Germinal center (tissue), 1 donor: ENCODE measurements at regions not wholly inside any gene's neighbourhood (a gene's known extent, or its start where the extent isn't known, plus 50 kb on each side); places are given as distances from the start of the nearest gene placed in this dataset.
"Not testable (repeated sequence)": the region's sequence is repeated elsewhere in the genome, so short reads cannot be mapped to it uniquely, and the experiment has no call there.

ENCODE experiments used
- DNase-seq: peaks from one replicate; pipeline ENCODE4 v3.0.0; 2012; ENCODE audit warnings: mixed read lengths, low spot score

- DNase-seq = not testable (repeated sequence)
Observed at GRCh38 chr12:46619474-46619873, 206.3 kb downstream of the SLC38A4 start.

GRCh38 chr12:46617737-46618136 lies 208.1 kb downstream of the SLC38A4 start:
- not testable (repeated sequence) for DNase-seq

DNA sequence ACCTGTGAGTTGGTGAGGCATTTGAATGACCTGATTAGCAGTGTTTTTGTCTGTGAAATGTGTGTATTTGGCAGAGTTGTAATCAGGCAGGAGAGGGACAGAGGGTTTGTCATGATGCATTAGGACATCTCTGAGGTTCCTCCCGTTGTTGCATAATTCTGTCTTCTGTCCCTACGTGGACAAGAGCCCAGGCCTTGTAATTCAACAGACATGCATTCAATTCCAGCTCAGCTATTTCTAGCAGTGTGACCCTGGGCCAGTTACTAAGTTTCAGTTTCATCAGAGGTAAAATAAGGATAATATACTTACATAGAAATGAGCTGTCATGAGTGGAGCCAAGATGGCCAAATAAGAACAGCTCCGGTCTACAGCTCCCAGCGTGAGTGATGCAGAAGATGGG lies 208.6 kb downstream of the SLC38A4 start:
- DNase-seq = no peak

DNA sequence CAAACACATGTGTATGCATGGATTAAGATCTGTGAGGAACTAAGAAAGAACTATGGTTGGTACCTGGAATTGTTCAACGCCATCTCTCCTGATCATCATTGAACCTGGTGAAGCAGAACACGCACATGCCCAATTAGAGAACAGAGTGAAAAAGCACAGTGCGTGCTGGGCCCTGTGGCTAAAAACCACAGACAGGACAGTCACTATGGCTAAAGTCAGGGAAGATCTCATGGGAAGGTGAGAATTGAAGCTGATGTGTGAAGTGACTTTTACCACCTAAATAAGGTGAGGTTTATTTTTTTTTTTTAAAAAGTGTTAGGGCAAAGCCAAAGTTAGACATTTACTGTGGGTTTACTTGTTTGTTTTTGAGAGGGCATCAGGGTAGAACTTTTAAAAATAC lies 215.0 kb downstream of the SLC38A4 start:
- DNase-seq = no peak

GRCh38 chr12:46609674-46610073 lies 216.1 kb downstream of the SLC38A4 start:
- DNase-seq = no peak

DNA sequence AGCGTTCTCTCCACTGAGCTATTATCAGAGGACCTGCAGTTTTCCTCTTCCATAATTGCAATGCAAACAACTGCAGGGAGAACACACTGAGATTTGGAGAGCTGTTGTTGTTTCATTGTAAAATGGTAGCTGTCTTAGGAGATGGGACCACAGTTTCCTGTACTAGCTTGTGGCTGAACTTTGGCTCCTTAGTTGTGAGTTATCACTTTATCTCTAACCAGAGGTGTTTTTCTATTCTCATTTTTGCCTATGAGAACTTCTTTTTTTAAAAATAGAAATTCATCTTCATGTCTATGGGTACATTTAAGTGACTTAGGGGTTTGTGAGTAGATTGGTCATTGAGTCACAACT lies 216.5 kb downstream of the SLC38A4 start:
- no peak for DNase-seq

- DNase-seq = no peak
Observed at GRCh38 chr12:46608431-46609272, 217.1 kb downstream of the SLC38A4 start.

DNA sequence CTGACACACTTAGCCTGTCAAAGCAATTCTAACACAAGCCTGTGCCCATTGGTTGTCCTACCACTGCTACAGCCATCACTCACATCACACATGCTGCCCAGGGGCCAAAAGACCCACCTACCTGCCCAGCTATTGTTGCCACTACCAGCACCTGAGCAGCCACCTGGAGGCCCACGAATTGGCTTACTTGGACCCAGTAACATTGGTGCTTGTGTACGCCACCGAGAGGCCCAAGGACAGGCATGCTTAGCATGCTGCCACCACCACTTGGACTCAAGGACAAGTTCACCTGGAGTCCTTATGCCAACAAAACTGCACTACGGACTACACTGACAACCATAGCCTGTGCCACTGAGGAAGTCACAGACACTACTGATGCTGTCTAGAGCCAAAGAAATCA lies 221.1 kb downstream of the SLC38A4 start:
- no peak for DNase-seq

- no peak for DNase-seq
Observed at GRCh38 chr12:46603776-46604456, 221.9 kb downstream of the SLC38A4 start.

DNA sequence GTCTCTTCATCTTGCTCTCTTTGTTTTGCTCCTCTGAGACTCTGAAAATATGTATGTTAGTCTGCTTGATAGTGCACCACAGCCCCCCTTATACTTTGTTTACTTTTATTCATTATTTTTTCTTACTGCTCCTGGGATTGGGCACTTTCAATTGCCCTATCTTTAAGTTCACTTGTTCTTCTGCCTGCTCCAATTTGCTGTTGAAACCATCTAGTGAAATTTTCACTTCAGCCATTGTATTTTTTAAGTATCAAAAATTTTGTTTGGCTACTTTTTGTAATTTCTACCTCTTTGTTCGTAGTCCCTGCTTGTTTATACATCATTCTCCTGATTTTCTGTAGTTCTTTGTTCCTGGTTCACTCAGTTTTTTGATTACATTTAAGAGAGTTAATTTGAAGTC lies 223.3 kb downstream of the SLC38A4 start:
- no peak for DNase-seq

DNA sequence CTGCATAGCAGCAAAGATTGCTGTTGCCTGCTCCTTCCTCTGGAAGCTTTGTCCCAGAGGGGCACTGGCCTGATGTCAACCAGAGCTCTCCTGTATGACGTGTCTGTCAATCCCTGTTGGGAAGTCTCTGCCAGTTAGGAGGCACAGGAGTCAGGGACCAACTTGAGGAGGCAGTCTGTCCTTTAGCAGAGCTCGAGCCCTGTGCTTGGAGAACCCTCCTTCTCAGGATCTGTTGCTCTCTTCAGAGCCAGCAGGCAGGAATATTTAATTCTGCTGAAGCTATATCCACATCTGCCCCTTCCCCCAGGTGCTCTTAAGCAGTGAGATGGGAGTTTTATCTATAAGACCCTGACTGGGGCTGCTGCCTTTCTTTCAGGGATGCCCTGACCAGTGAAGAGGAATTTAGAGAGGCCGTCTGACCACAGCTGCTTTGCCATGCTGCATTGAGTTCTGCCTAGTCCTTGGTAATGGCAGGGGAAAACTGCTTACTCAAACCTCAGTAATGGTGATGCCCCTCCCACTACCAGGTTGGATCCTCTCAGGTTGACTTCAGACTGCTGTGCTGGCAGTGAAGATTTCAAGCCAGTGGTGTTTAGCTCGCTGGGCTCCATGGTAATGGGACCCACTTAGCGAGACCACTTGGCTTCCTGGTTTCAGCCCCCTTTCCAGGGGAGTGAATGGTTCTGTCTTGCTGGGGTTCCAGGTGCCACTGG lies 218.6 kb upstream of the SLC38A2 start:
- DNase-seq = no peak

DNA sequence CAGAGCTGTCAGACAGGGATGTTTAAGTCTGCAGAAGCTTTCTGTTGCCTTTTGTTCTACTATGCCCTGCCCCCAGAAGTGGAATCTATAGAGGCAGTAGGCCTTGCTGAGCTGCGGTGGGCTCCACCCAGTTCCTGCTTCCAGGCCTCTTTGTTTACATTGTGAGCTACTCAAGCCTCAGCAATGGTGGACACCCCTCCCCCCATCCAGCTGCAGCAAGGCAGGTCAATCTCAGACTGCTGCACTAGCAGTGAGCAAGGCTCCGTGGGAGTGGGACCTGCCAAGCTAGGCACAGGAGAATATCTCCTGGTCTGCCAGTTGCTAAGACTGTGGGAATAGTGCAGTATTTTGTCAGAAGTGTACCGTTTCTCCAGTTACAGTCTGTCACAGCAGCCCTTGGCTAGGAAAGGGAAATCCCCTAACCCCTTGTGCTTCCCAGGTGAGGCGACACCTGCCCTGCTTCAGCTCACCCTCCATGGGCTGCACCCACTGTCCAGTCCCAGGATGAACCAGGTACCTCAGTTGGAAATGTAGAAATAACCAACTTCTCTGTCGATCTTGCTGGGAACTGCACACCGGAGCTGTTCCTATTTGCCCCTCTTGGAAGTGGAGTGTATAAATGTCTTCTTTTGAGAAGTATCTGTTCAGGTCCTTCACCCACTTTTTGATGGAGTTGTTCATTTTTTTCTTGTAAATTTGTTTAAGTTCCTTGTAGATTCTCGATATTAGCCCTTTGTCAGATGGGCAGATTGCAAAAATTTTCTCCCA lies 213.5 kb upstream of the SLC38A2 start:
- DNase-seq = no peak

DNA sequence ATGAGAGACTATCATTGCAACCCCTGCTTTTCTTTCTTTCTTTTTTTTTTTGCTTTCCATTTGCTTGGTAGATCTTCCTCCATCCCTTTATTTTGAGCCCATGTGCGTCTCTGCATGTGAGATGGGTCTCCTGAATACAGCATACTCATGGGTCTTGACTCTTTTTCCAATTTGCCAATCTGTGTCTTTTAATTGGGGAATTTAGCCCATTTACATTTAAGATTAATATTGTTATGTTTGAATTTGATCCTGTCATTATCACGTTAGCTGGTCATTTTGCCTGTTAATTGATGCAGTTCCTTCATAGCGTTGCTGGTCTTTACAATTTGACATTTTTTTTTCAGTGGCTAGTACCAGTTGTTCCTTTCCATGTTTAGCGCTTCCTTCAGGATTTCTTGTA lies 211.5 kb upstream of the SLC38A2 start:
- not testable (repeated sequence) for DNase-seq

GRCh38 chr12:46581990-46582389 lies 209.4 kb upstream of the SLC38A2 start:
- not testable (repeated sequence) for DNase-seq

- DNase-seq = no peak
Observed at GRCh38 chr12:46580445-46580844, 207.9 kb upstream of the SLC38A2 start.

GRCh38 chr12:46579474-46579873 lies 206.9 kb upstream of the SLC38A2 start:
- DNase-seq = no peak

DNA sequence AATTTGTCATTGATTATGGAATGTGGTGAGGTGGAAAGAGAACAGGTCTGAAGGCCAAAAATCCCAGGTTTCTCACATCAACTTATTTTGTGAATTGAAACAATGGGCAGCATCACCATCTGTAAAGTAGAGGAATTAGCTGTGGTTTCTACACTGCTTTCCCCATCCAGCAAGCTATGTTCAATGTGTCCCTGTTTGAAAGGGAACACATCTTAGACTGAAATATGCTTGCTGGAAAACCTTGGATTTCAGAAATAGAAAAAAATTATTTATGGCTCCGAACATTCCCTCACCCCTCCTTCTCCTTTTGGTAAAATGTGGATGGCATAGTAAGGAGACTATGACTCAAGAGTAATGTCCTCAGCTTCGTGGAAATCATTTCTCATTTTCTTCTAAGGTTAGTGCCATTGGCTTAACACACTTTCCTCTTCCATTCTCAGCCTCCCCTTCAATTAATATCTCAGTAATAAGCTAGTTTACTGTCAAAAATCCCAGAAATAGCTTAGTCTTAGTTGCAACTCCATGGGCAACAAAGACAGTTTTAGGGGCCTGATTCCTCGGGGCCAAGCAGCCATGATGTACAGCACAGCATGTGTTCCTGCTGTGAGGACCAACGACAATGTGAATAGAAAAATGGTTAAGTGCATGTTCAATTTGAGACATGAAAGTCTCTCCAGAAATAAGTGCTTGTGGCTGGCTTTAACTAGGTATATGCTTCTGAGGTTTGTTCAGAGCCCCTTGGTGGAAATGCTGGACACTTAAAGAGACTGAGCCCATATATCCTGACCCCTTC lies 205.8 kb upstream of the SLC38A2 start:
- no peak for DNase-seq

DNA sequence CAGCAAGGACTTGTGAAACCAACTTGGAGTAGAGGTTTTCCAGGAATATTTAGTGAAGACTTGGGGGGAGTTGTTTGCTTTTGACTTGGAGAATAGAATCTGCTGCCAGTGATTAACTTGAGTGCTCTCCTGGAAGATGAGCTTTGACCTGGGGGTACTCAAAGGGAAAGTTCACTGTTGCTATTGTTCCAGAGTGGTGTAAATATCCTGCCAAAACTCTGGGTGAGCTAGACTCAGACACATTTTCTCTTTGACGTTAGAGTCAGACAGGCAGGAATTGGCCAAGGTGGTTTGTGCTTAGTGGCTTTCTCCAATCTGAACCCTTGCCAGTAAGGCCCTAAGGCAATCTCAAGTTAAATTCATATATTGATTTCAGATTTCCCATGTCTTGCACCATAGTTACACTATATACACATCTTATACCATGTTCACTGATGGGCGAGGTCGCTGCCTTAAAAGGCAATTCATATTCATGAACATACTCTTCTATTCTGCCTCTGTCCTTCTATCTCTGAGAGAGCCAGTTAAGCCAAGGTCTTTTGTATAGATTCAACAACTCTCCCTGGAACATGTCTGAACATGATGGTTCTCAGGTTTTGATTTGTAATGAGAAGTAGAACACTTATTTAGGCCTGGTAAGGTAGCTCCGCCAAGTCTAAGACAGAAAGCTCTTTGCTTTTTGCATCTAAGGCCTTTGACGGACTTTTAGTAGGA lies 204.6 kb upstream of the SLC38A2 start:
- no peak for DNase-seq

DNA sequence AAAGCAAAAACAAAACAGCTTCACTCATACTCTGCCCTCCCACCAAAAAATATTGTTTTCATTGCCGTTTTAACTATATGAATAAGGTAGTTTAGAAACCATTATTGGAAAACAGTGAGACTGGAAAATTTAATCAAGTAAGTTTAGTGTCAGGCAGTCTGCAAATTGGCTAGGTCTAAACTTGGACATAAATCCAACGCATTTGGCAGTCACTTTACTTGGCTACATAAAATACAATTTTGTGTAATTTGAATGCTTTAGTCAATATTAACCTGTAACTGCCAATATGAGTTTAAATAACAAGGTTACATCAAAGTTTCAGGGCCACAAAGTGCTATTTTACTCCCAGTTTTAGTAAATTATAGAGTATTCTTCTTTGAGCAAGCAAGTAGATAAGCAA lies 202.3 kb upstream of the SLC38A2 start:
- DNase-seq = no peak

DNA sequence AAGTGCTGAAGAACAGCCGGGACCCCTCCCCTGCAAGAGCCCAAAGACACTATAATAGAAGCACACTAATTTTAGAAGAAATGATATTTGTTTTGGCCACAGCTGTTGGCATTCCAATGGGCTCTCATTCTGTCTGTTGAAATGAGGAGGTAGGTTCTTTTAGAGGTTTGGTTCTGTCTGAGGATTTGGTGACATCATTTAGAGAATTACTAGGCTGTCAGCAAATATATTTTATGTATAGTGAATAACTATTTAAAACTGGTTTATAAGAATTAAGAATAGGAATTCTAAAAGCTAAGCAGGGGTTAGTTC lies 200.7 kb upstream of the SLC38A2 start:
- DNase-seq = no peak
